IMR-90 (cell line): ENCODE measurements at regions not wholly inside any gene's neighbourhood (a gene's known extent, or its start where the extent isn't known, plus 50 kb on each side); places are given as distances from the start of the nearest gene placed in this dataset.

ENCODE experiments used
- ATAC-seq: fragments of 200-7000 bp; cut with Tn5 transposase; 2 replicates; pipeline ENCODE4 v1.9.1; 2020; ENCODE audit warnings: low read depth, mild to moderate bottlenecking, moderate library complexity
- BruUV-seq: library from RNA; stranded (reverse); fragments of 400-500 nt; replicated peaks from 2 replicates; lab custom pipeline; 2021; lab: Mats Ljungman, UMichigan
- CTCF ChIA-PET: fragments of 300-600 bp; formaldehyde crosslinking; extraction: SDS; loops from one replicate; lab custom pipeline; 2021; ENCODE audit warnings: antibody characterized with exemption; lab: Yijun Ruan, JAX
- POLR2A ChIA-PET: fragments of 300-600 bp; sonication (Branson Sonifier 250); formaldehyde crosslinking; loops from one replicate; lab custom pipeline; 2022; ENCODE audit warnings: antibody characterized with exemption; ENCODE audit not compliant: unreplicated experiment; lab: Charles Lee
- DNase-seq: peaks from one replicate; pipeline ENCODE4 v3.0.0; 2013
- H2AFZ ChIP-seq: replicated peaks from 2 replicates; pipeline ENCODE3; 2013; ENCODE audit warnings: low read length, mild to moderate bottlenecking; ENCODE audit not compliant: poor library complexity
- H2AK5ac ChIP-seq: 2 replicates; pipeline ENCODE4 v1.6.1; 2013; ENCODE audit warnings: low read depth, low read length, inconsistent platforms
- H2AK9ac ChIP-seq: replicated peaks from 2 replicates; pipeline ENCODE3; 2013; ENCODE audit warnings: mild to moderate bottlenecking, low read depth, low read length, moderate library complexity; ENCODE audit not compliant: poor library complexity
- H2BK120ac ChIP-seq: 2 replicates; pipeline ENCODE4 v1.6.1; 2013; ENCODE audit warnings: low read depth, low read length, inconsistent platforms
- H2BK15ac ChIP-seq: 3 replicates; pipeline ENCODE4 v1.6.1; 2013; ENCODE audit warnings: low read depth, low read length, inconsistent platforms
- H2BK20ac ChIP-seq: 2 replicates; pipeline ENCODE4 v1.6.1; 2013; ENCODE audit warnings: low read depth, mild to moderate bottlenecking, inconsistent platforms, low read length, moderate library complexity
- H2BK5ac ChIP-seq: 2 replicates; pipeline ENCODE4 v1.6.1; 2013; ENCODE audit warnings: mild to moderate bottlenecking, low read depth, low read length, inconsistent platforms; ENCODE audit not compliant: poor library complexity, severe bottlenecking
- H3K14ac ChIP-seq: replicated peaks from 2 replicates; pipeline ENCODE4 v1.6.1; 2013; ENCODE audit warnings: low read depth, low read length, inconsistent platforms
- H3K18ac ChIP-seq: 2 replicates; pipeline ENCODE4 v1.6.1; 2013; ENCODE audit warnings: low read depth, low read length, control low read depth
- H3K23ac ChIP-seq: 2 replicates; pipeline ENCODE4 v1.6.1; 2013; ENCODE audit warnings: low read depth, low read length, inconsistent platforms
- H3K27ac ChIP-seq: 2 replicates; pipeline ENCODE4 v1.5.1; 2013; ENCODE audit warnings: mild to moderate bottlenecking, control low read depth, low read length; ENCODE audit not compliant: insufficient read depth
- H3K27me3 ChIP-seq: 2 replicates; pipeline ENCODE4 v1.6.1; 2013; ENCODE audit warnings: low read length; ENCODE audit not compliant: control insufficient read depth, insufficient read depth
- H3K36me3 ChIP-seq: 2 replicates; pipeline ENCODE4 v1.6.1; 2013; ENCODE audit warnings: low read length, mixed read lengths; ENCODE audit not compliant: control insufficient read depth, insufficient read depth
- H3K4ac ChIP-seq: 2 replicates; pipeline ENCODE4 v1.6.1; 2013; ENCODE audit warnings: low read depth, low read length, inconsistent platforms
- H3K4me1 ChIP-seq: 2 replicates; pipeline ENCODE4 v1.6.1; 2013; ENCODE audit warnings: low read length, mixed read lengths; ENCODE audit not compliant: control insufficient read depth, insufficient read depth
- H3K4me2 ChIP-seq: 2 replicates; pipeline ENCODE4 v1.6.1; 2013; ENCODE audit warnings: low read depth, mild to moderate bottlenecking, control low read depth, low read length, moderate library complexity
- H3K4me3 ChIP-seq: 2 replicates; pipeline ENCODE4 v1.5.1; 2013; ENCODE audit warnings: low read depth, mild to moderate bottlenecking, control low read depth, low read length, moderate library complexity; ENCODE audit not compliant: insufficient read depth
- H3K56ac ChIP-seq: 2 replicates; pipeline ENCODE4 v1.6.1; 2013; ENCODE audit warnings: low read length, inconsistent platforms; ENCODE audit not compliant: insufficient read depth; ENCODE audit errors: extremely low read depth
- H3K79me1 ChIP-seq, 2 experiments: 2 replicates each; pipeline ENCODE4 v1.6.1; 2013; ENCODE audit warnings: low read length in 2 of 2, inconsistent platforms in 1 of 2, low read depth in 1 of 2
- H3K9ac ChIP-seq: 2 replicates; pipeline ENCODE4 v1.6.1; 2013; ENCODE audit warnings: low read depth, low read length, control low read depth
- H3K9me1 ChIP-seq: 2 replicates; pipeline ENCODE4 v1.6.1; 2013; ENCODE audit warnings: low read length, inconsistent platforms; ENCODE audit not compliant: insufficient read depth
- H3K9me3 ChIP-seq: 2 replicates; pipeline ENCODE4 v1.6.1; 2013; ENCODE audit warnings: low read length; ENCODE audit not compliant: control insufficient read depth, insufficient read depth
- H4K20me1 ChIP-seq: 2 replicates; pipeline ENCODE4 v1.6.1; 2013; ENCODE audit warnings: low read length, inconsistent platforms; ENCODE audit not compliant: insufficient read depth
- H4K5ac ChIP-seq: 2 replicates; pipeline ENCODE4 v1.6.1; 2013; ENCODE audit warnings: mild to moderate bottlenecking, low read depth, low read length, control low read depth
- H4K8ac ChIP-seq, 2 experiments: 2 replicates each; pipeline ENCODE4 v1.6.1; 2013; ENCODE audit warnings: low read depth in 2 of 2, low read length in 2 of 2, control low read depth in 1 of 2, inconsistent platforms in 1 of 2
- H4K91ac ChIP-seq: 2 replicates; pipeline ENCODE4 v1.6.1; 2013; ENCODE audit warnings: low read depth, low read length, inconsistent platforms; ENCODE audit not compliant: insufficient read depth
- BHLHE40 ChIP-seq: fragments of 150-350 bp; IDR thresholded peaks from 2 replicates; pipeline ENCODE4 v1.6.1; 2016; ENCODE audit warnings: mild to moderate bottlenecking, low read depth, low read length
- CEBPB ChIP-seq: IDR thresholded peaks from 2 replicates; pipeline ENCODE4 v1.6.1; 2012; ENCODE audit warnings: low read depth, low read length, improper control_type of control experiment
- CHD1 ChIP-seq: IDR thresholded peaks from 2 replicates; pipeline ENCODE4 v1.6.1; 2012; ENCODE audit warnings: low read depth, low read length, improper control_type of control experiment
- CTCF ChIP-seq: conservative IDR thresholded peaks from 2 replicates; pipeline ENCODE4 v1.5.1; 2012; ENCODE audit warnings: mild to moderate bottlenecking, low read depth, low read length, improper control_type of control experiment
- ELK1 ChIP-seq: fragments of 150-350 bp; IDR thresholded peaks from 2 replicates; pipeline ENCODE4 v1.6.1; 2016; ENCODE audit warnings: low read depth, mild to moderate bottlenecking, low read length, moderate library complexity, borderline replicate concordance
- FOS ChIP-seq: fragments of 150-350 bp; IDR thresholded peaks from 2 replicates; pipeline ENCODE4 v1.6.1; 2016; ENCODE audit warnings: low read depth, low read length
- MAFK ChIP-seq: IDR thresholded peaks from 2 replicates; pipeline ENCODE4 v1.6.1; 2012; ENCODE audit warnings: low read depth, low read length, improper control_type of control experiment
- MAZ ChIP-seq: IDR thresholded peaks from 2 replicates; pipeline ENCODE4 v1.6.1; 2012; ENCODE audit warnings: low read depth, mild to moderate bottlenecking, low read length, improper control_type of control experiment, moderate library complexity, borderline replicate concordance
- NFE2L2 ChIP-seq: fragments of 150-350 bp; IDR thresholded peaks from 2 replicates; pipeline ENCODE4 v1.6.1; 2016; ENCODE audit warnings: low read depth, mild to moderate bottlenecking, low read length
- POLR2A ChIP-seq: IDR thresholded peaks from 2 replicates; pipeline ENCODE4 v1.6.1; 2012; ENCODE audit warnings: mild to moderate bottlenecking, low read depth, low read length
- RAD21 ChIP-seq: IDR thresholded peaks from 2 replicates; pipeline ENCODE4 v1.6.1; 2012; ENCODE audit warnings: low read length, improper control_type of control experiment
- RFX5 ChIP-seq: IDR thresholded peaks from 2 replicates; pipeline ENCODE4 v1.8.0; 2012; ENCODE audit warnings: low read depth, mild to moderate bottlenecking, low read length, moderate library complexity
- WGBS, 2 experiments: methylation state at CpG; one replicate each; pipeline versions ENCODE4 v1.1.5 to v1.1.7; 2013; ENCODE audit warnings: missing lambda C conversion rate in 2 of 2; ENCODE audit not compliant: insufficient read length in 1 of 2; ENCODE audit errors: extremely low coverage in 2 of 2; 5-methylcytosine and 5-hydroxymethylcytosine counted together
- dilution Hi-C: fragments of 300-500 bp; cut with HindIII; formaldehyde crosslinking; loops from one replicate; pipeline ENCODE4 v1.14.3; 2018; ENCODE audit warnings: low sequenced_read_pairs; ENCODE audit not compliant: unreplicated experiment
- in situ Hi-C: fragments of 300-500 bp; cut with MboI; formaldehyde crosslinking; loops from 3 replicates; pipeline ENCODE4 v1.14.3; 2019; ENCODE audit warnings: low sequenced_read_pairs, inconsistent platforms, mixed read lengths
- intact Hi-C: fragments of 100-400 bp; cut with micrococcal nuclease; formaldehyde crosslinking; loops from 2 replicates; pipeline ENCODE4 v1.10.0; 2022

GRCh38 chr4:81845273-81845672, 373.6 kb upstream of the RASGEF1B start:
- no peak overlapping the region for H3K27ac ChIP-seq
- CTCF ChIA-PET = interaction anchor here (1.1 to 2.0 kb wide), 5 partner anchors 11 to 425 kb away, joined by 3 to 13 read pairs (median 4); no protein-coding TSS in a partner anchor
- H4K5ac ChIP-seq = no peak overlapping the region
- H3K9me3 ChIP-seq = no peaks in the 10 kb centered on the region
- POLR2A ChIA-PET = no interaction called here
- no peak overlapping the region for H4K8ac ChIP-seq
- no peaks in the 10 kb centered on the region for H3K4me1 ChIP-seq
- WGBS, 2 experiments = 50% methylated on average over 2 of the region's 2 CpGs; no CpG with 5 or more reads in 1 of the 2 experiments
- ATAC-seq = no peak
- no peak overlapping the region for H3K18ac ChIP-seq
- no peak overlapping the region for H2AFZ ChIP-seq
- H2AK9ac ChIP-seq = no peak overlapping the region
- no peak overlapping the region for H3K4me2 ChIP-seq
- dilution Hi-C loops (loop anchor here (25.0 kb wide), 1 partner anchor 433 kb away; no protein-coding TSS in a partner anchor), in situ Hi-C loops (loop anchor here (10.0 kb wide), 1 partner anchor 440 kb away; no protein-coding TSS in a partner anchor), intact Hi-C loops (loop anchor here (2.0 kb wide), 1 partner anchor 358 kb away; no protein-coding TSS in a partner anchor)
- no peak overlapping the region for H3K4ac ChIP-seq
- no peaks in the 10 kb centered on the region for H3K9me1 ChIP-seq
- no peak overlapping the region for H2BK20ac ChIP-seq
- no peak overlapping the region for H3K23ac ChIP-seq
- no peak overlapping the region for H3K4me3 ChIP-seq
- H4K91ac ChIP-seq = no peak overlapping the region
- no peak overlapping the region for H2AK5ac ChIP-seq
- BruUV-seq = no TSS peak
- no peak overlapping the region for H3K9ac ChIP-seq
- no peaks in the 10 kb centered on the region for H3K36me3 ChIP-seq
- no peak overlapping the region for H2BK5ac ChIP-seq
- no peak overlapping the region for H3K56ac ChIP-seq
- no peaks in the 10 kb centered on the region for H3K27me3 ChIP-seq
- H2BK120ac ChIP-seq = no peak overlapping the region
- DNase-seq = no peak
- no peak overlapping the region for H3K14ac ChIP-seq
- no peaks in the 10 kb centered on the region for H4K20me1 ChIP-seq
- TF ChIP-seq CTCF = no peak
- TF ChIP-seq RAD21 = no peak
- TF ChIP-seq ELK1 = no peak
- no peak for TF ChIP-seq NFE2L2
- no peak for TF ChIP-seq RFX5
- no peak for TF ChIP-seq CHD1
- TF ChIP-seq CEBPB = no peak
- TF ChIP-seq MAFK = no peak
- no peak for TF ChIP-seq POLR2A
- no peak for TF ChIP-seq FOS
- TF ChIP-seq MAZ = no peak
- TF ChIP-seq BHLHE40 = no peak
- H2BK15ac ChIP-seq = no peak overlapping the region
- no peaks in the 10 kb centered on the region for H3K79me1 ChIP-seq
